Astrocyte (in vitro differentiated cells and primary cell): ENCODE measurements at regions not wholly inside any gene's neighbourhood (a gene's known extent, or its start where the extent isn't known, plus 50 kb on each side); places are given as distances from the start of the nearest gene placed in this dataset.
A peak's percentile ranks its signal among the peaks of the same experiment; 100 is the strongest.

ENCODE experiments used
- DNase-seq: peaks from one replicate; pipeline ENCODE4 v3.0.0-alpha.2; 2010; ENCODE audit warnings: low read depth
- FAIRE-seq: peaks from 2 replicates; lab custom pipeline; 2011; peaks lifted over from hg19 to GRCh38; lab: Jason Lieb, UNC
- H2AFZ ChIP-seq: 2 replicates; pipeline ENCODE4 v1.6.0; 2012; ENCODE audit warnings: low read depth, low read length, inconsistent platforms
- H3K27ac ChIP-seq: 2 replicates; pipeline ENCODE4 v1.5.1; 2011; ENCODE audit warnings: low read depth, low read length, inconsistent platforms
- H3K27me3 ChIP-seq: 2 replicates; pipeline ENCODE4 v1.6.0; 2011; ENCODE audit warnings: low read length, inconsistent platforms; ENCODE audit not compliant: insufficient read depth
- H3K36me3 ChIP-seq: 2 replicates; pipeline ENCODE4 v1.5.1; 2011; ENCODE audit warnings: low read length, inconsistent platforms; ENCODE audit not compliant: insufficient read depth
- H3K4me1 ChIP-seq: 2 replicates; pipeline ENCODE4 v1.5.1; 2011; ENCODE audit warnings: low read length, inconsistent platforms; ENCODE audit not compliant: insufficient read depth
- H3K4me2 ChIP-seq: 2 replicates; pipeline ENCODE4 v1.6.0; 2012; ENCODE audit warnings: low read length, inconsistent platforms
- H3K4me3 ChIP-seq: 2 replicates; pipeline ENCODE4 v1.5.1; 2011; ENCODE audit warnings: low read depth, mild to moderate bottlenecking, low read length, inconsistent platforms; ENCODE audit not compliant: insufficient read depth
- H3K79me2 ChIP-seq: 2 replicates; pipeline ENCODE4 v1.6.0; 2012; ENCODE audit warnings: mild to moderate bottlenecking, low read length, inconsistent platforms; ENCODE audit not compliant: insufficient read depth
- H3K9ac ChIP-seq: 2 replicates; pipeline ENCODE4 v1.6.0; 2012; ENCODE audit warnings: mild to moderate bottlenecking, low read length, inconsistent platforms
- H3K9me3 ChIP-seq: 2 replicates; pipeline ENCODE4 v1.5.1; 2012; ENCODE audit warnings: low read depth, mild to moderate bottlenecking, low read length, inconsistent platforms; ENCODE audit not compliant: insufficient read depth
- H4K20me1 ChIP-seq: 2 replicates; pipeline ENCODE4 v1.6.0; 2012; ENCODE audit warnings: low read length, inconsistent platforms; ENCODE audit not compliant: insufficient read depth
- H3K27ac Mint-ChIP-seq: one replicate; pipeline ENCODE4 v1.8.0; 2021; ENCODE audit warnings: mild to moderate bottlenecking, mixed read lengths; ENCODE audit not compliant: unreplicated experiment
- H3K27me3 Mint-ChIP-seq: one replicate; pipeline ENCODE4 v1.8.0; 2021; ENCODE audit warnings: low read depth, mixed read lengths; ENCODE audit not compliant: unreplicated experiment
- H3K36me3 Mint-ChIP-seq: one replicate; pipeline ENCODE4 v1.8.0; 2021; ENCODE audit warnings: low read depth, mixed read lengths; ENCODE audit not compliant: unreplicated experiment
- H3K4me1 Mint-ChIP-seq: one replicate; pipeline ENCODE4 v1.8.0; 2021; ENCODE audit warnings: low read depth, mixed read lengths; ENCODE audit not compliant: unreplicated experiment
- H3K4me3 Mint-ChIP-seq: one replicate; pipeline ENCODE4 v1.8.0; 2021; ENCODE audit warnings: mild to moderate bottlenecking, moderate library complexity, mixed read lengths; ENCODE audit not compliant: unreplicated experiment
- H3K9me3 Mint-ChIP-seq: one replicate; pipeline ENCODE4 v1.8.0; 2021; ENCODE audit warnings: mild to moderate bottlenecking, mixed read lengths; ENCODE audit not compliant: unreplicated experiment
- CTCF ChIP-seq: IDR thresholded peaks from 2 replicates; pipeline ENCODE4 v1.5.1; 2011; ENCODE audit warnings: low read depth, mild to moderate bottlenecking, inconsistent platforms, low read length, moderate library complexity; ENCODE audit not compliant: insufficient read depth
- EZH2 ChIP-seq: IDR thresholded peaks from 2 replicates; pipeline ENCODE4 v1.6.1; 2012; ENCODE audit warnings: mild to moderate bottlenecking, low read length, inconsistent platforms; ENCODE audit not compliant: insufficient read depth

GRCh38 chr13:34521171-34521570 is 420.9 kb upstream of the NBEA start:
- no peaks in the 10 kb centered on the region for H3K9me3 Mint-ChIP-seq
- H3K9ac ChIP-seq: no peak overlapping the region
- no peaks in the 10 kb centered on the region for H3K79me2 ChIP-seq
- peaks cover 4% of the 10 kb centered on the region for H3K4me1 Mint-ChIP-seq
- H3K27me3 Mint-ChIP-seq: no peaks in the 10 kb centered on the region
- no peaks in the 10 kb centered on the region for H4K20me1 ChIP-seq
- H3K27me3 ChIP-seq: no peaks in the 10 kb centered on the region
- FAIRE-seq: no peak
- no peak overlapping the region for H3K27ac Mint-ChIP-seq
- no peaks in the 10 kb centered on the region for H3K9me3 ChIP-seq
- no peak overlapping the region for H3K4me3 Mint-ChIP-seq
- no peak overlapping the region for H2AFZ ChIP-seq
- no peaks in the 10 kb centered on the region for H3K4me1 ChIP-seq
- H3K4me2 ChIP-seq: no peak overlapping the region
- H3K36me3 Mint-ChIP-seq: no peaks in the 10 kb centered on the region
- no peak overlapping the region for H3K4me3 ChIP-seq
- no peak for DNase-seq
- H3K36me3 ChIP-seq: no peaks in the 10 kb centered on the region
- TF ChIP-seq CTCF (no peak), EZH2 (no peak)
- no peak overlapping the region for H3K27ac ChIP-seq

GRCh38 chr13:34522808-34523207 is 419.3 kb upstream of the NBEA start:
- H3K36me3 ChIP-seq: no peaks in the 10 kb centered on the region
- H4K20me1 ChIP-seq: no peaks in the 10 kb centered on the region
- Mint-ChIP-seq H3K4me3 (no peak overlapping the region), H3K9me3 (no peaks in the 10 kb centered on the region), H3K4me1 (peaks cover 4% of the 10 kb centered on the region), H3K36me3 (no peaks in the 10 kb centered on the region), H3K27ac (no peak overlapping the region), H3K27me3 (no peaks in the 10 kb centered on the region)
- DNase-seq (peak; percentile 81), FAIRE-seq (no peak)
- no peaks in the 10 kb centered on the region for H3K9me3 ChIP-seq
- no peak overlapping the region for H3K4me3 ChIP-seq
- TF ChIP-seq CTCF (no peak), EZH2 (no peak)
- no peak overlapping the region for H2AFZ ChIP-seq
- H3K27me3 ChIP-seq: no peaks in the 10 kb centered on the region
- H3K9ac ChIP-seq: no peak overlapping the region
- H3K4me2 ChIP-seq: no peak overlapping the region
- no peak overlapping the region for H3K27ac ChIP-seq
- H3K4me1 ChIP-seq: no peaks in the 10 kb centered on the region
- H3K79me2 ChIP-seq: no peaks in the 10 kb centered on the region

GRCh38 chr13:34523406-34523805 is 418.7 kb upstream of the NBEA start:
- TF ChIP-seq EZH2: no peak
- TF ChIP-seq CTCF: no peak
- H3K27ac Mint-ChIP-seq: no peak overlapping the region
- H3K4me3 Mint-ChIP-seq: no peak overlapping the region
- no peaks in the 10 kb centered on the region for H3K27me3 Mint-ChIP-seq
- Histone ChIP-seq H3K4me3 (no peak overlapping the region), H4K20me1 (no peaks in the 10 kb centered on the region), H3K9ac (no peak overlapping the region), H3K27me3 (no peaks in the 10 kb centered on the region), H3K4me1 (no peaks in the 10 kb centered on the region), H3K36me3 (no peaks in the 10 kb centered on the region), H3K79me2 (no peaks in the 10 kb centered on the region), H3K9me3 (no peaks in the 10 kb centered on the region), H2AFZ (no peak overlapping the region), H3K27ac (no peak overlapping the region), H3K4me2 (no peak overlapping the region)
- peaks cover 4% of the 10 kb centered on the region for H3K4me1 Mint-ChIP-seq
- H3K36me3 Mint-ChIP-seq: no peaks in the 10 kb centered on the region
- no peaks in the 10 kb centered on the region for H3K9me3 Mint-ChIP-seq
- FAIRE-seq (no peak), DNase-seq (peak; percentile 46)
